ENCODE measurements at regions not wholly inside any gene's neighbourhood (a gene's known extent, or its start where the extent isn't known, plus 50 kb on each side); places are given as distances from the start of the nearest gene placed in this dataset.

GRCh38 chr16:7017006-7017662, 315.5 kb upstream of the RBFOX1 start:
- TF ChIP-seq CTCF (IDR thresholded peaks at IDR 0.05; ENCODE audit: low read depth, low read length) = no peak
- H3K4me3 ChIP-seq (replicated peaks in 1 of 2; ENCODE audit: low read depth in 2 of 2, low read length in 2 of 2) = no peak overlapping the region
- DNase-seq (ENCODE audit: low read depth in 2 of 2) = no peak

GRCh38 chr16:7014756-7015155, 317.9 kb upstream of the RBFOX1 start:
- H3K4me3 ChIP-seq (replicated peaks in 1 of 2; ENCODE audit: low read depth in 2 of 2, low read length in 2 of 2) = no peak overlapping the region
- DNase-seq (ENCODE audit: low read depth in 2 of 2) = no peak
- TF ChIP-seq CTCF (IDR thresholded peaks at IDR 0.05; ENCODE audit: low read depth, low read length) = no peak

GRCh38 chr16:7013990-7014389, 318.7 kb upstream of the RBFOX1 start:
- no peak for TF ChIP-seq CTCF (IDR thresholded peaks at IDR 0.05; ENCODE audit: low read depth, low read length)
- H3K4me3 ChIP-seq (replicated peaks in 1 of 2; ENCODE audit: low read depth in 2 of 2, low read length in 2 of 2) = no peak overlapping the region
- DNase-seq (ENCODE audit: low read depth in 2 of 2) = peak in 1 of 2 donors; percentile 18

- no peak for DNase-seq (ENCODE audit: low read depth in 2 of 2)
- no peak for TF ChIP-seq CTCF (IDR thresholded peaks at IDR 0.05; ENCODE audit: low read depth, low read length)
- no peak overlapping the region for H3K4me3 ChIP-seq (replicated peaks in 1 of 2; ENCODE audit: low read depth in 2 of 2, low read length in 2 of 2)
These were observed 328.4 kb upstream of the RBFOX1 start for GRCh38 chr16:7004266-7004665.

- DNase-seq (ENCODE audit: low read depth in 2 of 2) = no peak
- no peak for TF ChIP-seq CTCF (IDR thresholded peaks at IDR 0.05; ENCODE audit: low read depth, low read length)
- H3K4me3 ChIP-seq (replicated peaks in 1 of 2; ENCODE audit: low read depth in 2 of 2, low read length in 2 of 2) = no peak overlapping the region
These were observed 339.1 kb upstream of the RBFOX1 start for GRCh38 chr16:6993544-6993943.

- H3K4me3 ChIP-seq (replicated peaks in 1 of 2; ENCODE audit: low read depth in 2 of 2, low read length in 2 of 2) = no peak overlapping the region
- no peak for TF ChIP-seq CTCF (IDR thresholded peaks at IDR 0.05; ENCODE audit: low read depth, low read length)
- DNase-seq (ENCODE audit: low read depth in 2 of 2) = no peak
These were observed 343.8 kb upstream of the RBFOX1 start for GRCh38 chr16:6988846-6989245.

GRCh38 chr16:6977916-6978315, 354.7 kb upstream of the RBFOX1 start:
- no peak overlapping the region for H3K4me3 ChIP-seq (replicated peaks in 1 of 2; ENCODE audit: low read depth in 2 of 2, low read length in 2 of 2)
- no peak for TF ChIP-seq CTCF (IDR thresholded peaks at IDR 0.05; ENCODE audit: low read depth, low read length)
- DNase-seq (ENCODE audit: low read depth in 2 of 2) = no peak
